ENCODE measurements at regions not wholly inside any gene's neighbourhood (a gene's known extent, or its start where the extent isn't known, plus 50 kb on each side); places are given as distances from the start of the nearest gene placed in this dataset.

DNA sequence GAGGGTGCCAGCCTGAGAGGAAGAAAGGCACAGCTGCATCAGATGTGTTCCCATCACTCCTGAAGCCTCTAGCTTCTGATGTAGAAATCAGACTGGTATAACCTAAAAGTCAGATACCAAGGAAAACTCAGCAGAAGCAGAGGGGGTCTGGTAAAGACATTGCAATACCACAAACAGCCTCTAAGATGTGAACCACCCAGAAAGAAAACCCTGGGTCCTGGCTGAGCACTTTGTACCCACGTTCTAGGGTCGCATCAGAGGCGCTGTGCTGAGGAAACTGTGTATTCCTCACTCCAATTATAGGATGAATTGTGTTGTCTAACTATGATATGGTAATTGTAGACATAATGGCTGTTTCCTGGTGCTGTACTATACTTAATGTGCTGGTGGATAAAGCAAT, 275.6 kb downstream of the IRX2 start:
- TF ChIP-seq EZH2phosphoT487 (IDR thresholded peaks at IDR 0.05; ENCODE audit: low read depth): no peak
- TF ChIP-seq CTCF (IDR thresholded peaks at IDR 0.05; ENCODE audit: low read depth, low read length): no peak

All from OCI-LY3 (cell line).